Mesenchymal stem cell (in vitro differentiated cells and primary cell): ENCODE measurements at regions not wholly inside any gene's neighbourhood (a gene's known extent, or its start where the extent isn't known, plus 50 kb on each side); places are given as distances from the start of the nearest gene placed in this dataset.

Experiments used
- DNase-seq: peaks from one replicate; pipeline ENCODE4 v3.0.0-alpha.2; 2013
- H2AFZ ChIP-seq: one replicate; pipeline ENCODE4 v1.6.1; 2013; ENCODE audit warnings: low read depth, mild to moderate bottlenecking, control low read depth, inconsistent platforms, low read length, moderate library complexity
- H2AK5ac ChIP-seq: 2 replicates; pipeline ENCODE4 v1.6.1; 2013; ENCODE audit warnings: low read length, moderate library complexity, mild to moderate bottlenecking, inconsistent platforms; ENCODE audit not compliant: severe bottlenecking
- H2BK120ac ChIP-seq: one replicate; pipeline ENCODE4 v1.6.1; 2013; ENCODE audit warnings: low read depth, mild to moderate bottlenecking, inconsistent platforms, low read length, moderate library complexity
- H2BK12ac ChIP-seq, 2 experiments: one replicate each; pipeline ENCODE4 v1.6.1; 2013; ENCODE audit warnings: inconsistent platforms in 2 of 2, low read length in 2 of 2, mild to moderate bottlenecking in 2 of 2, moderate library complexity in 2 of 2, control low read depth in 1 of 2
- H2BK15ac ChIP-seq: one replicate; pipeline ENCODE4 v1.6.1; 2013; ENCODE audit warnings: mild to moderate bottlenecking, low read depth, inconsistent platforms; ENCODE audit not compliant: poor library complexity, severe bottlenecking
- H2BK5ac ChIP-seq: 2 replicates; pipeline ENCODE4 v1.6.1; 2013; ENCODE audit warnings: low read depth, mild to moderate bottlenecking, low read length, control low read depth, inconsistent platforms; ENCODE audit not compliant: poor library complexity, severe bottlenecking
- H3K14ac ChIP-seq, 2 experiments: one replicate each; pipeline ENCODE4 v1.6.1; 2013; ENCODE audit warnings: inconsistent platforms in 2 of 2, low read length in 2 of 2, control low read depth in 1 of 2, mild to moderate bottlenecking in 1 of 2, moderate library complexity in 1 of 2
- H3K18ac ChIP-seq, 2 experiments: one replicate each; pipeline ENCODE4 v1.6.1; 2013; ENCODE audit warnings: inconsistent platforms in 2 of 2, low read length in 2 of 2, control low read depth in 1 of 2, low read depth in 1 of 2, mild to moderate bottlenecking in 1 of 2
- H3K23ac ChIP-seq, 2 experiments: one replicate each; pipeline ENCODE4 v1.6.1; 2013; ENCODE audit warnings: inconsistent platforms in 2 of 2, low read length in 2 of 2, mild to moderate bottlenecking in 2 of 2, moderate library complexity in 2 of 2, control low read depth in 1 of 2
- H3K27ac ChIP-seq: 2 replicates; pipeline ENCODE4 v1.5.1; 2013; ENCODE audit warnings: mild to moderate bottlenecking, moderate library complexity, low read length, control low read depth, inconsistent platforms; ENCODE audit not compliant: poor library complexity, severe bottlenecking
- H3K27me3 ChIP-seq, 2 experiments: 2 replicates each; pipeline versions ENCODE4 v1.6.1 to v1.7.0; 2013; ENCODE audit warnings: low read length in 2 of 2, mild to moderate bottlenecking in 2 of 2, moderate library complexity in 2 of 2, control low read depth in 1 of 2, inconsistent platforms in 1 of 2; ENCODE audit not compliant: control insufficient read depth in 1 of 2, insufficient read depth in 1 of 2
- H3K36me3 ChIP-seq, 2 experiments: 2 replicates each; pipeline versions ENCODE4 v1.6.1 to v1.7.0; 2013; ENCODE audit warnings: low read length in 2 of 2, control low read depth in 1 of 2, inconsistent platforms in 1 of 2, low read depth in 1 of 2, mild to moderate bottlenecking in 1 of 2; ENCODE audit not compliant: insufficient read depth in 2 of 2, control insufficient read depth in 1 of 2
- H3K4ac ChIP-seq, 2 experiments: one replicate each; pipeline ENCODE4 v1.6.1; 2013; ENCODE audit warnings: inconsistent platforms in 2 of 2, low read length in 2 of 2, mild to moderate bottlenecking in 2 of 2, moderate library complexity in 2 of 2, control low read depth in 1 of 2, low read depth in 1 of 2
- H3K4me1 ChIP-seq: 2 replicates; pipeline ENCODE4 v1.6.1; 2013; ENCODE audit warnings: low read depth, low read length, control low read depth; ENCODE audit not compliant: control insufficient read depth, insufficient read depth
- H3K4me2 ChIP-seq: 2 replicates; pipeline ENCODE4 v1.6.1; 2013; ENCODE audit warnings: low read length, mild to moderate bottlenecking, inconsistent platforms; ENCODE audit not compliant: poor library complexity, severe bottlenecking
- H3K4me3 ChIP-seq, 2 experiments: 2 replicates each; pipeline versions ENCODE4 v1.5.1 to v1.7.0; 2013; ENCODE audit warnings: low read length in 2 of 2, mild to moderate bottlenecking in 2 of 2, control low read depth in 1 of 2, low read depth in 1 of 2; ENCODE audit not compliant: insufficient read depth in 1 of 2
- H3K79me1 ChIP-seq: replicated peaks from 2 replicates; pipeline ENCODE4 v1.6.1; 2013; ENCODE audit warnings: mild to moderate bottlenecking, control low read depth, low read length, inconsistent platforms; ENCODE audit not compliant: poor library complexity, severe bottlenecking
- H3K9ac ChIP-seq: 2 replicates; pipeline ENCODE4 v1.7.0; 2013; ENCODE audit warnings: mild to moderate bottlenecking, low read length, moderate library complexity
- H3K9me3 ChIP-seq: 2 replicates; pipeline ENCODE4 v1.7.0; 2013; ENCODE audit warnings: mild to moderate bottlenecking, low read length; ENCODE audit not compliant: control insufficient read depth
- H4K8ac ChIP-seq: one replicate; pipeline ENCODE4 v1.6.1; 2013; ENCODE audit warnings: inconsistent platforms, mild to moderate bottlenecking, low read length, moderate library complexity
- H4K91ac ChIP-seq: one replicate; pipeline ENCODE4 v1.6.1; 2013; ENCODE audit warnings: mild to moderate bottlenecking, low read length, inconsistent platforms
- WGBS: methylation state at CpG from one replicate; pipeline ENCODE4 v1.1.7; 2013; ENCODE audit warnings: mixed read lengths; 5-methylcytosine and 5-hydroxymethylcytosine counted together

GRCh38 chr22:47891609-47892008, 1129.2 kb downstream of the TBC1D22A start:
- H3K27ac ChIP-seq: no peak overlapping the region
- no peak overlapping the region for H2AK5ac ChIP-seq
- H2AFZ ChIP-seq: no peak overlapping the region
- no peaks in the 10 kb centered on the region for H3K27me3 ChIP-seq
- no peak overlapping the region for H4K8ac ChIP-seq
- 64% methylated on average over 6 of the region's 6 CpGs for WGBS
- no peak overlapping the region for H3K14ac ChIP-seq
- H3K9ac ChIP-seq: no peak overlapping the region
- no peak overlapping the region for H3K4ac ChIP-seq
- H3K36me3 ChIP-seq: no peaks in the 10 kb centered on the region
- H4K91ac ChIP-seq: no peak overlapping the region
- no peaks in the 10 kb centered on the region for H3K4me1 ChIP-seq
- no peak overlapping the region for H3K4me3 ChIP-seq
- H2BK120ac ChIP-seq: no peak overlapping the region
- no peak for DNase-seq
- no peak overlapping the region for H3K18ac ChIP-seq
- no peak overlapping the region for H2BK15ac ChIP-seq
- H3K9me3 ChIP-seq: peaks cover 18% of the 10 kb centered on the region
- no peak overlapping the region for H2BK5ac ChIP-seq
- H3K4me2 ChIP-seq: no peak overlapping the region
- no peak overlapping the region for H2BK12ac ChIP-seq
- H3K23ac ChIP-seq: no peak overlapping the region
- no peaks in the 10 kb centered on the region for H3K79me1 ChIP-seq

GRCh38 chr22:47888817-47889216, 1126.4 kb downstream of the TBC1D22A start:
- Histone ChIP-seq H2BK12ac (no peak overlapping the region), H2BK15ac (no peak overlapping the region), H3K18ac (no peak overlapping the region), H4K91ac (no peak overlapping the region), H4K8ac (no peak overlapping the region), H3K9ac (no peak overlapping the region), H3K14ac (no peak overlapping the region), H3K4ac (no peak overlapping the region), H3K23ac (no peak overlapping the region), H3K27ac (no peak overlapping the region), H3K36me3 (no peaks in the 10 kb centered on the region), H2BK5ac (no peak overlapping the region), H3K4me3 (no peak overlapping the region), H3K4me1 (no peaks in the 10 kb centered on the region), H2BK120ac (no peak overlapping the region), H3K9me3 (peaks cover 9% of the 10 kb centered on the region), H3K4me2 (no peak overlapping the region), H3K27me3 (no peaks in the 10 kb centered on the region), H3K79me1 (no peaks in the 10 kb centered on the region), H2AK5ac (no peak overlapping the region), H2AFZ (no peak overlapping the region)
- WGBS: 83% methylated on average over 8 of the region's 9 CpGs
- DNase-seq: no peak

GRCh38 chr22:47884775-47885174, 1122.3 kb downstream of the TBC1D22A start:
- Histone ChIP-seq H3K4me3 (no peak overlapping the region), H4K8ac (no peak overlapping the region), H3K14ac (no peak overlapping the region), H3K79me1 (no peaks in the 10 kb centered on the region), H2BK15ac (no peak overlapping the region), H3K27me3 (no peaks in the 10 kb centered on the region), H2AFZ (no peak overlapping the region), H3K9me3 (no peaks in the 10 kb centered on the region), H2AK5ac (no peak overlapping the region), H3K9ac (no peak overlapping the region), H3K4ac (no peak overlapping the region), H3K23ac (no peak overlapping the region), H3K27ac (no peak overlapping the region), H3K4me1 (no peaks in the 10 kb centered on the region), H4K91ac (no peak overlapping the region), H2BK120ac (no peak overlapping the region), H2BK12ac (no peak overlapping the region), H3K36me3 (no peaks in the 10 kb centered on the region), H3K4me2 (no peak overlapping the region), H2BK5ac (no peak overlapping the region), H3K18ac (no peak overlapping the region)
- no peak for DNase-seq
- WGBS: 84% methylated on average over 14 of the region's 14 CpGs

DNA sequence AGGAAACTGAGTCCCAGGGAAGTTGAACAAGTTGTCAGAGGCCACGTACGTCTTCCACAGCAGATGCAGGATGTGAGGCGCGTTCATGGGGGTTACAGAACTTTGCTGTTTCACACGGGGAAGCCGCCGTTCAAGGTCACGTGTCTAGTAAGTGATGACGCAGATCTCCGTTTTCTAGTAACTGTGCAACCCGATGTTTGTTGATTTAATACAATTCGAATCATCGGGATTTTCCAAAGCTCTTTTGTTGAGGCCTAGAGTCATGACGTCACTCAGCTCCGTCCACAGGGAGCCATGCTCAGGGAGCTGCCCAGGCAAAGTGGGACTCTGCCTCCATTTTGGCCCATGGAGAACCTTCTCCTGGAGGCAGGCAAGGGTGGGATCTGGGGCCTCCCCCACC, 1121.8 kb downstream of the TBC1D22A start:
- Histone ChIP-seq H3K4me1 (no peaks in the 10 kb centered on the region), H3K27me3 (no peaks in the 10 kb centered on the region), H3K18ac (no peak overlapping the region), H3K14ac (no peak overlapping the region), H4K91ac (no peak overlapping the region), H3K4me3 (no peak overlapping the region), H3K4ac (no peak overlapping the region), H3K9ac (no peak overlapping the region), H2BK12ac (no peak overlapping the region), H3K79me1 (no peaks in the 10 kb centered on the region), H2AK5ac (no peak overlapping the region), H3K4me2 (no peak overlapping the region), H3K23ac (no peak overlapping the region), H3K36me3 (no peaks in the 10 kb centered on the region), H3K9me3 (no peaks in the 10 kb centered on the region), H2BK15ac (no peak overlapping the region), H2BK5ac (no peak overlapping the region), H2AFZ (no peak overlapping the region), H3K27ac (no peak overlapping the region), H2BK120ac (no peak overlapping the region), H4K8ac (no peak overlapping the region)
- 87% methylated on average over 15 of the region's 15 CpGs for WGBS
- DNase-seq: no peak
